Thymus (tissue), 11 donors: ENCODE measurements at regions not wholly inside any gene's neighbourhood (a gene's known extent, or its start where the extent isn't known, plus 50 kb on each side); places are given as distances from the start of the nearest gene placed in this dataset.

ENCODE experiments used
- DNase-seq, 9 donors: peaks; one replicate each; pipeline ENCODE4 v3.0.0-alpha.2; 2013; ENCODE audit warnings: low spot score in 9 of 9, low read depth in 6 of 9, missing footprints in 1 of 9
- H3K27ac ChIP-seq, 2 donors: one replicate each; pipeline ENCODE4 v1.5.1; 2013; ENCODE audit warnings: control low read depth in 1 of 2, low read depth in 1 of 2, low read length in 1 of 2, mild to moderate bottlenecking in 1 of 2, moderate library complexity in 1 of 2
- H3K27me3 ChIP-seq, 2 donors: one replicate each; pipeline ENCODE4 v1.5.1; 2013; ENCODE audit warnings: low read length in 1 of 2; ENCODE audit not compliant: control insufficient read depth in 2 of 2, insufficient read depth in 1 of 2
- H3K36me3 ChIP-seq, 2 donors: one replicate each; pipeline ENCODE4 v1.5.1; 2013; ENCODE audit warnings: low read length in 1 of 2, mild to moderate bottlenecking in 1 of 2, moderate library complexity in 1 of 2; ENCODE audit not compliant: control insufficient read depth in 2 of 2, insufficient read depth in 2 of 2
- H3K4me1 ChIP-seq, 2 donors: one replicate each; pipeline ENCODE4 v1.5.1; 2013; ENCODE audit warnings: low read length in 2 of 2; ENCODE audit not compliant: control insufficient read depth in 2 of 2, insufficient read depth in 2 of 2
- H3K4me3 ChIP-seq, 2 donors: one replicate each; pipeline ENCODE4 v1.5.1; 2013; ENCODE audit warnings: low read length in 2 of 2, control low read depth in 1 of 2, mild to moderate bottlenecking in 1 of 2
- H3K9me3 ChIP-seq, 2 donors: one replicate each; pipeline ENCODE4 v1.5.1; 2013; ENCODE audit warnings: low read length in 1 of 2, mild to moderate bottlenecking in 1 of 2; ENCODE audit not compliant: control insufficient read depth in 2 of 2, insufficient read depth in 1 of 2
- WGBS: extraction: QIAGEN DNeasy Blood & Tissue Kit; methylation state at CpG from one replicate; pipeline ENCODE4 v1.1.7; 2013; 5-methylcytosine and 5-hydroxymethylcytosine counted together
- donor health status: healthy.

DNA sequence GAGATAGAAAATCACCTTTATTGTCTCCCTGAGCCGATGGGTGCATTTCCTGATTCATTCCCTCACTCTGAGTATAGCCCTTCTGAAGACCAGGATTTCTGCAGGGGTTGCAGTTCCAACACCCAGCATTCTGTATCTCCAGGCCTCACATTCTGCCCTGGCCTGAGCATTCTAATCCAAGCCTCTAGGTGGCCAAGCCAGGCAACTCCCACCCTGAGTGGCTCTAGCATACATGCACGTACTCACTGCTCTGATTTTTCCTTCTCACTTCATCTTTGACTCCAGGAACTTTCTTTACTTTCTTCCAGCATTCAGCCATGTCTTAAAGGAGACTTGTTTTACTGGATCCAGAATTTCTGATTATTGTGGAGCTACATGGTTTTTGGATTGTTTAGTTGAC is 100.7 kb upstream of the STK39 start:
- Histone ChIP-seq H3K27me3 (no peaks in the 10 kb centered on the region), H3K4me3 (no peak overlapping the region), H3K36me3 (no peaks in the 10 kb centered on the region), H3K9me3 (no peaks in the 10 kb centered on the region), H3K4me1 (peaks cover 0 to 18% of the 10 kb centered on the region in 2 donors), H3K27ac (no peak overlapping the region)
- 94% methylated on average over 2 of the region's 2 CpGs for WGBS
- peak in 1 of 9 donors; percentile 37 for DNase-seq

DNA sequence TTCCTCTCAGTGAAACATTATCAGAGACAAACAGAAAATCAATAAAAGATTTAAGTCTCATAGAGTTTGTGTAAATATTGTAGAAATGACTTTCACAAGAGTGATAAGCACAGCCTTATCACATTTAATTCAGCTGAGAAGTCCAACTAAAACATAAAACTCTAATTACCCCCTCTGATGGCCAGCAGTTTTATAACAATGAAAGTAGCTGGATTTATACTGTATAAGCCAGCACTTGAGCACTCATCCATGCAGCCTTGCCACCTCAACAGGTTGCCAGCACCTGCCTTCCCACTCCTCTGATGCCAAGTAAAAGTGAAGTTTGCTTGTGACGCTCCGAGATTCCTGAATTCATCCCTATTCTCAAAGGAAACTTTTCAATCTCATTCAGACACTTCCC is 103.0 kb upstream of the STK39 start:
- Histone ChIP-seq H3K36me3 (no peaks in the 10 kb centered on the region), H3K4me1 (peaks cover 9 to 27% of the 10 kb centered on the region in 2 donors), H3K4me3 (no peak overlapping the region), H3K9me3 (no peaks in the 10 kb centered on the region), H3K27ac (no peak overlapping the region), H3K27me3 (no peaks in the 10 kb centered on the region)
- WGBS: 98% methylated on average over 2 of the region's 2 CpGs
- DNase-seq: no peak

DNA sequence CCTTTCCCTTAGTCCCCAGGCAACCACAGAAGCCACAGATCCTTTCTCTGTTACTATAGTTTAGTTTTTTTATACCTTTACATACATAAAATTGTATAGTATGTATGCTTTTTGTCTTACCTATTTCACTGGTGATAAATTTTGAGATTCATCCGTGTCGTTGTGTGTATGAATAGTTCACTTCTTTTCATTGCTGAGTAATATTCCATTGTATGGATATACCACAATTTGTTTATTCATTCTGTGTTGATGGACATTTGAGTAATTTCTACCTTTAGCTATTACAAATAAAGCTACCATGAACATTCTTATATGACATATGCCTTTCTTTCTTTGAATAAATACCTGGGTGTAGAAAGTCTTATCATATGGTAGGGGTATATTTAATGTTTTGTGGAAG is 102.8 kb upstream of the CERS6 start:
- no peaks in the 10 kb centered on the region for H3K9me3 ChIP-seq
- no peaks in the 10 kb centered on the region for H3K27me3 ChIP-seq
- 74% methylated on average over 2 of the region's 2 CpGs for WGBS
- no peak overlapping the region for H3K27ac ChIP-seq
- DNase-seq: no peak
- H3K4me1 ChIP-seq: peaks cover 9 to 36% of the 10 kb centered on the region in 2 donors
- no peak overlapping the region for H3K4me3 ChIP-seq
- H3K36me3 ChIP-seq: no peaks in the 10 kb centered on the region

DNA sequence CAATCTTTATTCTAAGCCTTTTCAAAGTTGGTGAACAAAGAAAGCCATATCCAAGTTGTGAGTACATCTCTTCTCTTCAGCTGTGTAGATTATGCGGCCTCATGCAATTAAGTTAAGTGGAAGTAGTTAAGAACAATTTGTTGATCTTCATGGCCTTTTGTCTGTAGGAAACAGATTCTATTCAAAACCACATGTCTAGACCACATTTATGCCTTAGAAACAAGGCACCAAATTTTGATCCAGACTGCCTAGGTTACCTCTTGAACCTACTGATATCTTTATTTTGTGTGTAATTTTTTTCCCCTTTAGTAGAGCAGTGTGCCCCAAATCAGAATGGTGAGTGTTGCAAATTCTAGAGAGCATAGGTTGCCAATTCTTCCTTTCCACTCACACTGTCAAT is 101.6 kb upstream of the CERS6 start:
- H3K4me3 ChIP-seq: no peak overlapping the region
- DNase-seq: peak in 4 of 9 donors; percentile 27 to 63 (median 42)
- 50% methylated on average over 1 of the region's 1 CpG for WGBS
- peak overlapping the region in 1 of 2 donors; percentile 88 for H3K27ac ChIP-seq
- peaks cover 9 to 36% of the 10 kb centered on the region in 2 donors for H3K4me1 ChIP-seq
- H3K36me3 ChIP-seq: no peaks in the 10 kb centered on the region
- no peaks in the 10 kb centered on the region for H3K9me3 ChIP-seq
- no peaks in the 10 kb centered on the region for H3K27me3 ChIP-seq

DNA sequence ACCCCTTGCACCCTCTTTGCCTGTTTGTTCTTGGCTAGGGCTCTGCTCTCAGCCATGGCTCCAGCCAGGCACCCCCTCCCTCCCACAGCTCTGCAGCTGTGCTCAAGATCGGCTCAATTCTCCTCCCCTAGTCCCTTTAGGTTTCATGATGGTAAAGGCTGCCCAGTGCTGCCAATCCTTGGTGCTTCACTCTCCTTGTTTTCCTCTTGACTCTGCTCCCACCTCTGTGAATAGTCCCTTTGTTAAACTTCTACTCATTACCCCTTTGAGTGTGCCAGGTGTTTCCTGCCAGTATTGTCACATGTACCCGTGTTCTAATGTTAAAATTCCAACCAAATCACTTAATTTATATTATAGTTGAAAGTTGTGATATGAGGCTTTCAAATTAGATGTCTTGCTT is 101.0 kb upstream of the CERS6 start:
- peak in 4 of 9 donors; percentile 44 to 63 (median 53) for DNase-seq
- Histone ChIP-seq H3K36me3 (no peaks in the 10 kb centered on the region), H3K4me1 (peaks cover 9 to 36% of the 10 kb centered on the region in 2 donors), H3K4me3 (no peak overlapping the region), H3K27ac (peak overlapping the region in 1 of 2 donors; percentile 88), H3K27me3 (no peaks in the 10 kb centered on the region), H3K9me3 (no peaks in the 10 kb centered on the region)
- WGBS: 27% methylated on average over 2 of the region's 2 CpGs

DNA sequence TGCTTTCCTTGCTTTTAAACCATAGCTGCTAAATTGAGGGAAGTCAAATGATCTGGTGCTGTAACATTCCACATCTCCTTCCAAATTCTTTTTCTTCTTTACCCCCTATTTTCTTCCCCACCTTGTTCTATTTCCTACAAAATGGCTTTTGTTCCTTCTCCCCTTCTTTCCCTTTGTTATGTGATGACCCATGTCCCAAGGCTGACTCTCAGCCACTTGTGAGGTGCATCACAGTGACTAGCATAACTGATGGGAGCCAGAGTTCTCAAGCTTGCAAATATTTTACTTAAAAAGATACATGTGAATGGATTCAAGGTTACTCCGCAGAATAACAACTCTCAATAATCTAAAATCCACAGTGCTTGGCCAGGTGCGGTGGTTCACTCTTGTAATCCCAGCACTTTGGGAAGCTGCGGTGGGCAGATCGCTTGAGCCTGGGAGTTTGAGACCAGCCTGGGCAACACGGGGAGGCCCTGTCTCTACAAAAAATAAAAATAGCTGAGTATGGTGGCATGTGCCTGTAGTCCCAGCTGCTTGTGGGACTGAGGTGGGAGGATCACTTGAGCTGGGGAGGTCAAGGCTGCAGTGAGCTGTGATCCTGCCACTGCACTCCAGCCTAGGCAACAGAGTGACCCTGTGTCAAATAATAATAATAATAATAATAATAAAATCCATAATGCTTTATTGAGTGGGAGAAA is 100.1 kb upstream of the CERS6 start:
- no peak for DNase-seq

DNA sequence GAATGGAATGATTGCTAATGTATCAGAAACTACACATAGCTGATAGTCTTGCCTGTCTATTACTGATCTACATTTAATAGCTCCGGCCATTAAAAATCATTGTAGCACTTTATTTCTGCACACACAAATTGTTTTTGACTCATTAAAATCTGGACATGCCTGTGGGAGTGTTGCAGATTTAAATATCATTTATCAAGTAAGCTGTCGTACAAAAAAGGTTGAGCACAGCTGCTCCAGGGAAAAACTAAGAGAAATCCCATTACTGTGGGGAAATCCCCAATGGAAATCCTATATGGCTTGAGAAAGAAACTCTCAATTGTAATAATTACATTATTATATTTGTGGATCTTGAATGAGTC is 99.6 kb upstream of the CERS6 start:
- DNase-seq: no peak
- H3K4me1 ChIP-seq: peaks cover 9 to 36% of the 10 kb centered on the region in 2 donors
- WGBS: 92% methylated on average over 2 of the region's 2 CpGs
- H3K9me3 ChIP-seq: no peaks in the 10 kb centered on the region
- H3K27me3 ChIP-seq: no peaks in the 10 kb centered on the region
- no peaks in the 10 kb centered on the region for H3K36me3 ChIP-seq
- H3K27ac ChIP-seq: no peak overlapping the region
- no peak overlapping the region for H3K4me3 ChIP-seq

More for the DNA sequence above, 100.1 kb upstream of the CERS6 start:
- Histone ChIP-seq H3K36me3 (no peaks in the 10 kb centered on the region), H3K4me1 (peaks cover 9 to 36% of the 10 kb centered on the region in 2 donors), H3K27ac (peak overlapping the region in 1 of 2 donors; percentile 88), H3K4me3 (no peak overlapping the region), H3K27me3 (no peaks in the 10 kb centered on the region), H3K9me3 (no peaks in the 10 kb centered on the region)
- WGBS: 94% methylated on average over 5 of the region's 5 CpGs

DNA sequence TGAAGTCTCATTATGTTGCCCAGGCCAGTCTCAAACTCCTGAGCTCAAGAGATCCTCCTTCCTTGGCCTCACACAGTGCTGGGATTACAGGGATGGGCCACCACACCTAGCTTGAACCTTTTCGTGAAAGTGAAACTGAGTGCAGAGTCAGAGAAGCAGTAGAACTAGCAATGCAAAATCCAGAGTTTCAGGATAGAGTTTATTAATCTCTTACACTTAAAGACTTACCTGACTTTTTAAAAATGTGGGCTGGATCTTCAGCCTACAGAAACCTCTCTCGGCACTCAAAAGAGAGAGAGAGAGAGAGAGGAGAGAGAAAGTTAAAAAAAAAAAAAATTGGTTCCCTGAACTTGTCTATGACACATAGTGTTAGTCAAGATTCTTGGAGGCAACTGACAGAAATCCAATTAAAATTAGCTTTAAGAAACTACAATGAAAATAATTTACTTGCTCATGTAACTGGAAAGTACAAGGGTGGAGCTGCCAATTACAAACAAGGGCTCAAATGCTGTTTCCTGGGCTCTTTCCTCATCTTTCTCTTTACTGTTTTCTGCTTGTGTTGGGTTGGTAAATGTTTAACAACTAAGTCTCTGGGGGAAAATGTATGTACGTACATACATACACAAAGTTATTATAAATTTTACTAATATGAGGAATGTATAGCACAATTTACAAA is 98.1 kb upstream of the CERS6 start:
- H3K27me3 ChIP-seq: no peaks in the 10 kb centered on the region
- no peaks in the 10 kb centered on the region for H3K36me3 ChIP-seq
- peaks cover 9 to 36% of the 10 kb centered on the region in 2 donors for H3K4me1 ChIP-seq
- DNase-seq: no peak
- H3K4me3 ChIP-seq: no peak overlapping the region
- 80% methylated on average over 3 of the region's 3 CpGs for WGBS
- no peaks in the 10 kb centered on the region for H3K9me3 ChIP-seq
- no peak overlapping the region for H3K27ac ChIP-seq

DNA sequence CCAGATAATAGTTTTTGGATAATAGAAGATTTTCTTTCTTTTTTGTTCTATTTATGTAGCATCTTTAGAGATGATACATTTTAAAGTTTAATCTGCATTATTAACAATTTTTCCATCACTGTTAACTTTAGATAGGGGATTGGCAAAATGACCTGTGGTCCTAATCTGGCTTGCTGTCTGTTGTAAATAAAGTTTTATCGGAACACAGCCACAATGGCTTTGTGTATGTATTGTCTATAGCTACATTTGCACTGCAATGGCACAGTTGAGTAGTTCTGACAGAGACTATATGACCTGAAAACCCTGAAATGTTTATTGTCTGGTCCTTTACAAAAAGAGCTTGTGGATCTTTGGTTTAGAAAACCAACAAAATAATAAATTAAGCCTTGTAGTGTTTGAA is 97.0 kb upstream of the CERS6 start:
- H3K27me3 ChIP-seq: no peaks in the 10 kb centered on the region
- H3K4me3 ChIP-seq: no peak overlapping the region
- 99% methylated on average over 1 of the region's 1 CpG for WGBS
- no peaks in the 10 kb centered on the region for H3K9me3 ChIP-seq
- no peaks in the 10 kb centered on the region for H3K36me3 ChIP-seq
- H3K4me1 ChIP-seq: peaks cover 9 to 36% of the 10 kb centered on the region in 2 donors
- H3K27ac ChIP-seq: no peak overlapping the region
- DNase-seq: no peak
